ENCODE measurements at regions not wholly inside any gene's neighbourhood (a gene's known extent, or its start where the extent isn't known, plus 50 kb on each side); places are given as distances from the start of the nearest gene placed in this dataset.

DNA sequence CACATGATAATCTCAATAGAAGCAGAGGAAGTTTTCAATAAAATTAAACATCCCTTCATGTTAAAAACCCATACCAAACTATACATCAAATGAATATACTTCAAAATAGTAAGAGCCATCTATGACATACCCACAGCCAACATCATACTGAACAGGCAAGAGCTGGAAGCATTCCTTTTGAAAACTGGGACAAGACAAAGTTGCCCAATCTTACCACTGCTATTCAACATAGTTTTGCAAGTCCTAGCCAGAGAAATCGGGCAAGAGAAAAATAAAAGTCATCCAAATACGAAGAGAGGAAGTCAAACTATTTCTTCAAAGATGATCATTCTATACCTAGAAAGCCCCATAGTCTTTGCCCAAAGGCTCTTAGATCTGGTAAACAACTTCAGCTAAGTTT, 454.7 kb upstream of the PRICKLE1 start:
- TF ChIP-seq, protein P1, sequence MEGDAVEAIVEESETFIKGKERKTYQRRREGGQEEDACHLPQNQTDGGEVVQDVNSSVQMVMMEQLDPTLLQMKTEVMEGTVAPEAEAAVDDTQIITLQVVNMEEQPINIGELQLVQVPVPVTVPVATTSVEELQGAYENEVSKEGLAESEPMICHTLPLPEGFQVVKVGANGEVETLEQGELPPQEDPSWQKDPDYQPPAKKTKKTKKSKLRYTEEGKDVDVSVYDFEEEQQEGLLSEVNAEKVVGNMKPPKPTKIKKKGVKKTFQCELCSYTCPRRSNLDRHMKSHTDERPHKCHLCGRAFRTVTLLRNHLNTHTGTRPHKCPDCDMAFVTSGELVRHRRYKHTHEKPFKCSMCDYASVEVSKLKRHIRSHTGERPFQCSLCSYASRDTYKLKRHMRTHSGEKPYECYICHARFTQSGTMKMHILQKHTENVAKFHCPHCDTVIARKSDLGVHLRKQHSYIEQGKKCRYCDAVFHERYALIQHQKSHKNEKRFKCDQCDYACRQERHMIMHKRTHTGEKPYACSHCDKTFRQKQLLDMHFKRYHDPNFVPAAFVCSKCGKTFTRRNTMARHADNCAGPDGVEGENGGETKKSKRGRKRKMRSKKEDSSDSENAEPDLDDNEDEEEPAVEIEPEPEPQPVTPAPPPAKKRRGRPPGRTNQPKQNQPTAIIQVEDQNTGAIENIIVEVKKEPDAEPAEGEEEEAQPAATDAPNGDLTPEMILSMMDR (optimal IDR thresholded peaks at IDR 0.05 in 1 of 3, IDR thresholded peaks at IDR 0.05 in 1 of 3, conservative IDR thresholded peaks at IDR 0.05 in 1 of 3; ENCODE audit: extremely low read depth in 1 of 3, insufficient read depth in 2 of 3, low read length in 3 of 3), result no peak
- TF ChIP-seq EZH2 (IDR thresholded peaks at IDR 0.05; ENCODE audit: low read length), result no peak

Data from keratinocyte (primary cell).